Activated naive CD4-positive, alpha-beta T cell treated with Interleukin-2 at 50 U/mL for 16 hours (primary cell): ENCODE measurements at regions not wholly inside any gene's neighbourhood (a gene's known extent, or its start where the extent isn't known, plus 50 kb on each side); places are given as distances from the start of the nearest gene placed in this dataset.

ENCODE experiments used
- DNase-seq: peaks from one replicate; pipeline ENCODE4 v3.0.0-alpha.2; 2020

GRCh38 chr9:84592918-84593317 lies 76.6 kb upstream of the NTRK2 start:
- no peak for DNase-seq

- DNase-seq = no peak
These were observed 76.2 kb upstream of the NTRK2 start for GRCh38 chr9:84593352-84593751.

DNA sequence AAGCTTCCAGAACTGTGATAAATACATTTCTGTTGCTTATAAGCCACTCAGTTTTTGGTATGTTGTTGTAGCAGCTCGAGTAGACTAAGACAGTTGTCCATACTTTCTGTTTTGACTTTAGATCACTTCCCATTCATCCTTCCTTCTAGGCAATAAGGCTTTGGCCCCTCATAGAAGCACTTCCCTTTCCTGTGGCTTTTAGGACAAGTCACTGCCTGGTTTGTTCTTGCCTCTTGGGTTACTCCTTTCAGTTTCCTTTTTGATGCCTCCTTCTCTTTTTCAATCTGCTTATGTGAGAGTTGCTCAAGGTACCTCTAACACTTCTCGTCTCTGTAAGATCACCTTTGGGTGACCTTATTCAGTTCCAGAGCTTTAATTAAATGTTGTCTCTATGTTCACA lies 72.4 kb upstream of the NTRK2 start:
- no peak for DNase-seq

- no peak for DNase-seq
These were observed 70.5 kb upstream of the NTRK2 start for GRCh38 chr9:84598921-84599636.

DNA sequence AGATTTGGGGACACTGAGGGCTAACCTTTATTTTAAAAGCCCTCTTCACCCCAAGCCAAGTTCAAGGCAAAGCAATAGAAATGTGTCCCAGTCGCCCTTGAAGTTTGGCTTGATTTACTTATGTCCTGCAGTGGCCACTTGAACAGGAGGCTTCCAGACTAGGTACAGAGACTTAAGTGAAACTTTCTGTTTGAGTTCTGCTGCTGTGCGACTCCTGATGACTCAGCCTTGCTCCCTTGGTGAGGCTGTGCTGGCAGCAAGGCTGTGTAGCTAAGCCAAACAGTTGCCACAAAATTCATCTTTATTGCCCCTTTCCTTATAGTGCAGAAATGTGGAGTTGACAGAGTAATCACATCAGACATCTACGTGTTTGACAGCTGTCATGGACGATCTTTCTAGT lies 68.8 kb upstream of the NTRK2 start:
- no peak for DNase-seq

DNA sequence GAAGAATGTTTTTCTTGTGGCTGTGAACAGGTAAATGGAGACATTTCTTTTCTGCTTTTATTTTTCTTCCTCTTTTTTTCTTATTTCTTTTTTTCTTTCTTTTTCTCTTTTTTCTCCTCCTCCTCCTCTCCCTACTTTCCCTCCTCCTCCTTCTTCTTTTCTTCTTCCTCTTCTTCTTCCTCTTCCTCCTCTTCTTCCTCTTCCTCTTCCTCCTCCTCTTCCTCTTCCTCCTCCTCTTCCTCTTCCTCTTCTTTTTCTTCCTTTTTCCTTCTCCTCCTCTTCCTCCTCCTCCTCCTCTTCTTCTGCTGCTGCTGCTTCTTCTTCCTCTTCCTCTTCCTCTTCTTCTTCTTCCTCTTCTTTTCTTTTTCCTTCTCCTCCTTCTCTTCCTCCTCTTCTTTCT lies 65.3 kb upstream of the NTRK2 start:
- no peak for DNase-seq

- no peak for DNase-seq
These were observed 59.8 kb upstream of the NTRK2 start for GRCh38 chr9:84609779-84610178.

DNA sequence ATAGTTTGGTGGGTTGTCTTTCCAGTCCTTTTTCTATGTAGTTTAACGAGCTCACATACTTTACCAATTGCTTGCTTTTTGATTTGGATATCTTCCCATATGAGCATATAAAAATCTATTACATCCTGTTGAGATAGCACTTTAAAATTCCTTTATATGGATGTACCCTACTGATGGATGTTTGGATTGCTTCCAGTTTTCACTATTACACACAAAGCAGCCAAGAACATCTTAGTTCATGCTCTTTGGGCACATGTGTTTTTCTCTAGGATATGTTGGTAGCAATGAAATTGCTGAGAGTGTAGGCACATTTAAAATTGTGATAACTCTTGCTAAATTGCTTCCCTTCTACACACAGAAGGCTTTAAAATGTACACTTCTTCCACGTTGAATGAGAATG lies 56.1 kb upstream of the NTRK2 start:
- no peak for DNase-seq

GRCh38 chr9:84615544-84615943 lies 54.0 kb upstream of the NTRK2 start:
- DNase-seq = no peak

DNA sequence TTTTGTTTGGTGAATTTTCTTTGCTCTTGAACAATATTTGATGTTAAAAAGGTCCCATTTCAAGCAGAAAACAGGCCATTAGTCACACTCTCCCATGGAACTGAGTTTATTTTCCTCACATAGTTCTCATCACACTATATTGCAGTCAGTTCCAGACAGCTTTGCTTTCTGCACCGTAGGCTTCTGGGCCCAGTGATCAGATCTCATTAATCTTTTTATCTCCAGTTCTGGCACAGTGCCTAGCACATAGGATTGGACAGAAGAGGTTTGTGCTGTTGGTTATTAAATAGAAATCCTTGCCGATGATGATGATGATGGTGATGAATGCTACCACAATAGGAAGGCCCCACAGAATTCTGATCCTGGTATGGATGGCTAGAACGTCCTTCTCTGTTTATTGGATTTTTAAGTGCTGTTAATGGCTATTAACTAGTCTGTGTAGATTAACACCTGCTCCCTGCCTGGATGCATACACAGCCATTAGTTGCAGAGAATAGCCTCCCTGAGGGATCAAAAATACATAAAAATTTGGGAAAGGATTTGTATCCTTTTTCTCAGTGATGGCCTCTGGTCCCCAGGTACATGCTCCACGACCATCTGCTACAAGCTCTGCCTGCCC lies 52.0 kb upstream of the NTRK2 start:
- no peak for DNase-seq
